ENCODE measurements at regions not wholly inside any gene's neighbourhood (a gene's known extent, or its start where the extent isn't known, plus 50 kb on each side); places are given as distances from the start of the nearest gene placed in this dataset.

DNA sequence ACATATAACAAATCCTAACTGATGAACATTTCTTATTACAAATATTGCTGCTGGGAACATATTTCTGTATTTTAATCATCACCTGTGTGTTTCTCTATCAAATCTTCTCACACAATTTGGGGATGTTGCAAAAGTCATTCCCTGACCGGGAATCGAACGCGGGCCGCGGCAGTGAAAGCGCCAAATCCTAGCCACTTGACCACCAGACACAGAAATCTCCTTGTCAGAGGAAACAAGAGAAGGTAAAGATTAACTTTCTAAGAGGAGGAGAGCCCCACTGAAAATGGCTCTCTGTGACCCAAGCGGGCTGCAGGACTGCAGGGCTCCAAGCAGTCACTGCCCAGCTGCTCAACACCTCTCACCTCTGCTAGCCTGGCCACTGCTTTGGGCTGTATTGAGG lies 304.9 kb downstream of the FAM72C start:
- RAD21 ChIA-PET (ENCODE audit: low non-redundant PET in 1 of 2, low total read pairs in 2 of 2, uncharacterized antibody in 2 of 2, unreplicated experiment in 2 of 2), result no interaction called here
- H3K36me3 ChIP-seq (ENCODE audit: control insufficient read depth in 1 of 2, insufficient read depth in 2 of 2, low read length in 2 of 2), result no peaks in the 10 kb centered on the region
- CTCF ChIA-PET, result no interaction called here
- POLR2A ChIA-PET, result no interaction called here
- no peak for DNase-seq (ENCODE audit: low read depth, low spot score)
- TF ChIP-seq EZH2phosphoT487 (IDR thresholded peaks at IDR 0.05; ENCODE audit: borderline replicate concordance) (no peak), ZFX (IDR thresholded peaks at IDR 0.05) (no peak), SP1 (IDR thresholded peaks at IDR 0.05; ENCODE audit: low read depth) (no peak), TCF7L2 (IDR thresholded peaks at IDR 0.05; ENCODE audit: borderline replicate concordance, extremely low read depth, insufficient read depth, insufficient read length) (no peak), SIN3A (IDR thresholded peaks at IDR 0.05; ENCODE audit: low read depth) (no peak), CEBPB (IDR thresholded peaks at IDR 0.05; ENCODE audit: low read depth) (no peak), EGR1 (IDR thresholded peaks at IDR 0.05; ENCODE audit: low read depth) (no peak), EZH2 (IDR thresholded peaks at IDR 0.05) (no peak), SRF (IDR thresholded peaks at IDR 0.05; ENCODE audit: low read depth) (no peak)
- TF ChIP-seq, protein P1, sequence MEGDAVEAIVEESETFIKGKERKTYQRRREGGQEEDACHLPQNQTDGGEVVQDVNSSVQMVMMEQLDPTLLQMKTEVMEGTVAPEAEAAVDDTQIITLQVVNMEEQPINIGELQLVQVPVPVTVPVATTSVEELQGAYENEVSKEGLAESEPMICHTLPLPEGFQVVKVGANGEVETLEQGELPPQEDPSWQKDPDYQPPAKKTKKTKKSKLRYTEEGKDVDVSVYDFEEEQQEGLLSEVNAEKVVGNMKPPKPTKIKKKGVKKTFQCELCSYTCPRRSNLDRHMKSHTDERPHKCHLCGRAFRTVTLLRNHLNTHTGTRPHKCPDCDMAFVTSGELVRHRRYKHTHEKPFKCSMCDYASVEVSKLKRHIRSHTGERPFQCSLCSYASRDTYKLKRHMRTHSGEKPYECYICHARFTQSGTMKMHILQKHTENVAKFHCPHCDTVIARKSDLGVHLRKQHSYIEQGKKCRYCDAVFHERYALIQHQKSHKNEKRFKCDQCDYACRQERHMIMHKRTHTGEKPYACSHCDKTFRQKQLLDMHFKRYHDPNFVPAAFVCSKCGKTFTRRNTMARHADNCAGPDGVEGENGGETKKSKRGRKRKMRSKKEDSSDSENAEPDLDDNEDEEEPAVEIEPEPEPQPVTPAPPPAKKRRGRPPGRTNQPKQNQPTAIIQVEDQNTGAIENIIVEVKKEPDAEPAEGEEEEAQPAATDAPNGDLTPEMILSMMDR (IDR thresholded peaks at IDR 0.05 in 2 of 3, conservative IDR thresholded peaks at IDR 0.05 in 1 of 3; ENCODE audit: borderline replicate concordance in 1 of 3, insufficient read depth in 1 of 3, low read depth in 2 of 3, low read length in 2 of 3), result no peak
- TF ChIP-seq, protein P2, sequence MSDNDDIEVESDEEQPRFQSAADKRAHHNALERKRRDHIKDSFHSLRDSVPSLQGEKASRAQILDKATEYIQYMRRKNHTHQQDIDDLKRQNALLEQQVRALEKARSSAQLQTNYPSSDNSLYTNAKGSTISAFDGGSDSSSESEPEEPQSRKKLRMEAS (IDR thresholded peaks at IDR 0.05), result no peak
- TF ChIP-seq, protein P3, sequence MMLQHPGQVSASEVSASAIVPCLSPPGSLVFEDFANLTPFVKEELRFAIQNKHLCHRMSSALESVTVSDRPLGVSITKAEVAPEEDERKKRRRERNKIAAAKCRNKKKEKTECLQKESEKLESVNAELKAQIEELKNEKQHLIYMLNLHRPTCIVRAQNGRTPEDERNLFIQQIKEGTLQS (IDR thresholded peaks at IDR 0.05), result no peak
- TF ChIP-seq, protein P4, sequence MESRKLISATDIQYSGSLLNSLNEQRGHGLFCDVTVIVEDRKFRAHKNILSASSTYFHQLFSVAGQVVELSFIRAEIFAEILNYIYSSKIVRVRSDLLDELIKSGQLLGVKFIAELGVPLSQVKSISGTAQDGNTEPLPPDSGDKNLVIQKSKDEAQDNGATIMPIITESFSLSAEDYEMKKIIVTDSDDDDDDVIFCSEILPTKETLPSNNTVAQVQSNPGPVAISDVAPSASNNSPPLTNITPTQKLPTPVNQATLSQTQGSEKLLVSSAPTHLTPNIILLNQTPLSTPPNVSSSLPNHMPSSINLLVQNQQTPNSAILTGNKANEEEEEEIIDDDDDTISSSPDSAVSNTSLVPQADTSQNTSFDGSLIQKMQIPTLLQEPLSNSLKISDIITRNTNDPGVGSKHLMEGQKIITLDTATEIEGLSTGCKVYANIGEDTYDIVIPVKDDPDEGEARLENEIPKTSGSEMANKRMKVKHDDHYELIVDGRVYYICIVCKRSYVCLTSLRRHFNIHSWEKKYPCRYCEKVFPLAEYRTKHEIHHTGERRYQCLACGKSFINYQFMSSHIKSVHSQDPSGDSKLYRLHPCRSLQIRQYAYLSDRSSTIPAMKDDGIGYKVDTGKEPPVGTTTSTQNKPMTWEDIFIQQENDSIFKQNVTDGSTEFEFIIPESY (IDR thresholded peaks at IDR 0.05; ENCODE audit: extremely low read depth, insufficient replicate concordance, low read length), result no peak
- H3K9ac ChIP-seq (ENCODE audit: low read length), result no peak overlapping the region
- no peak overlapping the region for H3K4me3 ChIP-seq (replicated peaks in 1 of 2; ENCODE audit: low read depth in 1 of 2, low read length in 2 of 2)
- H2AFZ ChIP-seq (ENCODE audit: low read depth, low read length, poor library complexity, severe bottlenecking), result no peak overlapping the region
- H3K4me1 ChIP-seq (ENCODE audit: control insufficient read depth in 1 of 2, insufficient read depth in 2 of 2, low read length in 2 of 2), result no peaks in the 10 kb centered on the region
- H3K4me2 ChIP-seq (ENCODE audit: low read length), result no peak overlapping the region
- intact Hi-C loops (cut with micrococcal nuclease), result no loop called here
- H4K20me1 ChIP-seq (ENCODE audit: insufficient read depth), result no peaks in the 10 kb centered on the region
- H3K9me2 ChIP-seq (ENCODE audit: insufficient read depth), result no peaks in the 10 kb centered on the region
- H3K9me3 ChIP-seq (ENCODE audit: control insufficient read depth in 1 of 2, insufficient read depth in 1 of 2, low read depth in 1 of 2, low read length in 2 of 2), result no peaks in the 10 kb centered on the region
- no peak overlapping the region for H3K27ac ChIP-seq (ENCODE audit: low read depth, low read length)
- BruUV-seq (replicated peaks), result no TSS peak
- ATAC-seq, result no peak
- H3K79me2 ChIP-seq (ENCODE audit: insufficient read depth, low read length), result no peaks in the 10 kb centered on the region
- peaks cover 20% of the 10 kb centered on the region; the same call in 1 of the 2 replicates for H3K27me3 ChIP-seq (ENCODE audit: insufficient read depth, low read length)

All from HCT116 (cell line).